ENCODE measurements at regions not wholly inside any gene's neighbourhood (a gene's known extent, or its start where the extent isn't known, plus 50 kb on each side); places are given as distances from the start of the nearest gene placed in this dataset. TPM values are rescaled to one million over a fixed set of nuclear protein-coding genes. Genes with fewer than 3 reads are reported as not detected.

- no peak overlapping the region for H2AFZ ChIP-seq
- no peak for DNase-seq (ENCODE audit: low spot score)
- no peak overlapping the region for H3K27ac ChIP-seq
- H3K9me3 ChIP-seq (ENCODE audit: low read depth): no peaks in the 10 kb centered on the region
- H4K20me1 ChIP-seq (ENCODE audit: insufficient read depth, poor library complexity, severe bottlenecking): no peaks in the 10 kb centered on the region
- H3K4me3 ChIP-seq: no peak overlapping the region
- no peaks in the 10 kb centered on the region for H3K79me2 ChIP-seq
- no peak overlapping the region for H3K4me2 ChIP-seq
- peaks cover 14% of the 10 kb centered on the region for H3K27me3 ChIP-seq
- WGBS (ENCODE audit: low lambda C conversion rate, missing lambda C conversion rate): 86% methylated on average over 4 of the region's 4 CpGs
- H3K36me3 ChIP-seq (replicated peaks; ENCODE audit: insufficient read depth, low read depth): no peaks in the 10 kb centered on the region
- no peak for TF ChIP-seq EZH2phosphoT487 (IDR thresholded peaks at IDR 0.05; ENCODE audit: low read depth, severe bottlenecking, unreplicated experiment)
- no peak for TF ChIP-seq EZH2 (IDR thresholded peaks at IDR 0.05; ENCODE audit: borderline replicate concordance)
- TF ChIP-seq, protein P1, sequence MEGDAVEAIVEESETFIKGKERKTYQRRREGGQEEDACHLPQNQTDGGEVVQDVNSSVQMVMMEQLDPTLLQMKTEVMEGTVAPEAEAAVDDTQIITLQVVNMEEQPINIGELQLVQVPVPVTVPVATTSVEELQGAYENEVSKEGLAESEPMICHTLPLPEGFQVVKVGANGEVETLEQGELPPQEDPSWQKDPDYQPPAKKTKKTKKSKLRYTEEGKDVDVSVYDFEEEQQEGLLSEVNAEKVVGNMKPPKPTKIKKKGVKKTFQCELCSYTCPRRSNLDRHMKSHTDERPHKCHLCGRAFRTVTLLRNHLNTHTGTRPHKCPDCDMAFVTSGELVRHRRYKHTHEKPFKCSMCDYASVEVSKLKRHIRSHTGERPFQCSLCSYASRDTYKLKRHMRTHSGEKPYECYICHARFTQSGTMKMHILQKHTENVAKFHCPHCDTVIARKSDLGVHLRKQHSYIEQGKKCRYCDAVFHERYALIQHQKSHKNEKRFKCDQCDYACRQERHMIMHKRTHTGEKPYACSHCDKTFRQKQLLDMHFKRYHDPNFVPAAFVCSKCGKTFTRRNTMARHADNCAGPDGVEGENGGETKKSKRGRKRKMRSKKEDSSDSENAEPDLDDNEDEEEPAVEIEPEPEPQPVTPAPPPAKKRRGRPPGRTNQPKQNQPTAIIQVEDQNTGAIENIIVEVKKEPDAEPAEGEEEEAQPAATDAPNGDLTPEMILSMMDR (IDR thresholded peaks at IDR 0.05; ENCODE audit: poor library complexity): no peak
- no peaks in the 10 kb centered on the region for H3K9me2 ChIP-seq (replicated peaks; ENCODE audit: insufficient read depth)
- H3K4me1 ChIP-seq (ENCODE audit: insufficient read depth): no peaks in the 10 kb centered on the region
These were observed 52.4 kb upstream of the IGLL5 start for GRCh38 chr22:22835242-22835641.

- H3K27me3 ChIP-seq: peaks cover 14% of the 10 kb centered on the region
- no peaks in the 10 kb centered on the region for H3K9me3 ChIP-seq (ENCODE audit: low read depth)
- no peaks in the 10 kb centered on the region for H3K4me1 ChIP-seq (ENCODE audit: insufficient read depth)
- H4K20me1 ChIP-seq (ENCODE audit: insufficient read depth, poor library complexity, severe bottlenecking): no peaks in the 10 kb centered on the region
- H2AFZ ChIP-seq: no peak overlapping the region
- TF ChIP-seq, protein P1 (IDR thresholded peaks at IDR 0.05; ENCODE audit: poor library complexity): no peak
- TF ChIP-seq EZH2phosphoT487 (IDR thresholded peaks at IDR 0.05; ENCODE audit: low read depth, severe bottlenecking, unreplicated experiment) (no peak), EZH2 (IDR thresholded peaks at IDR 0.05; ENCODE audit: borderline replicate concordance) (no peak)
- H3K36me3 ChIP-seq (replicated peaks; ENCODE audit: insufficient read depth, low read depth): no peaks in the 10 kb centered on the region
- 56% methylated on average over 3 of the region's 3 CpGs for WGBS (ENCODE audit: low lambda C conversion rate, missing lambda C conversion rate)
- H3K4me3 ChIP-seq: no peak overlapping the region
- no peak for DNase-seq (ENCODE audit: low spot score)
- H3K79me2 ChIP-seq: no peaks in the 10 kb centered on the region
- no peak overlapping the region for H3K27ac ChIP-seq
- H3K4me2 ChIP-seq: no peak overlapping the region
- no peaks in the 10 kb centered on the region for H3K9me2 ChIP-seq (replicated peaks; ENCODE audit: insufficient read depth)
These were observed 51.8 kb upstream of the IGLL5 start for GRCh38 chr22:22835771-22836291.

DNA sequence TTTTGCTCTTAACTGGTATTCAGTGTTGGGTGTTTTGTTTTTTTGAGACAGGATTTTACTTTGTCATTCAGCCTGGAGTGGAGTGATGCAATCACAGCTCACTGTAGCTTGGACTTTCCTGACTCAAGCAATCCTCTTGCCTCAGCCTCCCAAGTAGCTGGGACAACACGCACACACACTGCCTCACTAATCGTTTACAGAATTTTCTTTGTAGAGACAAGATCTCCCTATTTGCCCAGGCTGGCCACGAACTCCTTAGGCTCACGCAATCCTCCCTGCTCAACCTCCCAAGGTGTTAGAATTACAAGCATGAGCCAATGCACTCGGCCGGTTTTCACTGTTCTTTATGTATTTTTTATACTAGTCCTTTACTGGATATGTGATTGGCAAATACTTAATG is 51.0 kb upstream of the IGLL5 start:
- no peaks in the 10 kb centered on the region for H3K36me3 ChIP-seq (replicated peaks; ENCODE audit: insufficient read depth, low read depth)
- no peak overlapping the region for H2AFZ ChIP-seq
- H3K27ac ChIP-seq: no peak overlapping the region
- H4K20me1 ChIP-seq (ENCODE audit: insufficient read depth, poor library complexity, severe bottlenecking): no peaks in the 10 kb centered on the region
- H3K27me3 ChIP-seq: peaks cover 14% of the 10 kb centered on the region
- no peaks in the 10 kb centered on the region for H3K4me1 ChIP-seq (ENCODE audit: insufficient read depth)
- TF ChIP-seq EZH2 (IDR thresholded peaks at IDR 0.05; ENCODE audit: borderline replicate concordance): no peak
- no peak for TF ChIP-seq EZH2phosphoT487 (IDR thresholded peaks at IDR 0.05; ENCODE audit: low read depth, severe bottlenecking, unreplicated experiment)
- TF ChIP-seq, protein P1 (IDR thresholded peaks at IDR 0.05; ENCODE audit: poor library complexity): no peak
- no peaks in the 10 kb centered on the region for H3K9me2 ChIP-seq (replicated peaks; ENCODE audit: insufficient read depth)
- WGBS (ENCODE audit: low lambda C conversion rate, missing lambda C conversion rate): 51% methylated on average over 6 of the region's 6 CpGs
- DNase-seq (ENCODE audit: low spot score): no peak
- no peak overlapping the region for H3K4me2 ChIP-seq
- H3K9me3 ChIP-seq (ENCODE audit: low read depth): no peaks in the 10 kb centered on the region
- no peak overlapping the region for H3K4me3 ChIP-seq
- H3K79me2 ChIP-seq: no peaks in the 10 kb centered on the region

MicroRNAs in the stretch of these regions (microRNA counts, 767-probe panel; counts per million panel counts)
- not detected for microRNA hsa-miR-650

Small RNA genes lying in the stretch of these regions (microRNA-seq; reads per million reads assigned to microRNA genes)
- not detected for gene MIR650

Small RNA genes lying in the stretch of these regions (small RNA-seq; reads per million reads assigned to genes)
- gene AC244157.1: not detected
- gene AC245028.1: not detected
- not detected for gene AC245028.2
- not detected for gene AC245028.3
- not detected for gene IGLV3-13
- gene IGLV3-15: not detected
- not detected for gene IGLV3-17
- not detected for gene IGLVI-20
- not detected for gene IGLVVI-22-1

All from hepatocyte (in vitro differentiated cells).